RWPE2 (cell line): ENCODE measurements at regions not wholly inside any gene's neighbourhood (a gene's known extent, or its start where the extent isn't known, plus 50 kb on each side); places are given as distances from the start of the nearest gene placed in this dataset.
A peak's percentile ranks its signal among the peaks of the same experiment; 100 is the strongest.

Experiments
- ATAC-seq: fragments of 200-7000 bp; cut with Tn5 transposase; 3 replicates; pipeline ENCODE4 v1.9.1; 2021; ENCODE audit warnings: low read depth
- DNase-seq: peaks from one replicate; pipeline ENCODE4 v3.0.0-alpha.2; 2020; ENCODE audit warnings: low spot score
- H3K27ac ChIP-seq: fragments of 450-650 bp; 2 replicates; pipeline ENCODE4 v1.5.1; 2017; ENCODE audit warnings: mild to moderate bottlenecking; ENCODE audit not compliant: poor library complexity, severe bottlenecking
- H3K27me3 ChIP-seq: fragments of 250-450 bp; sonication (Bioruptor Pico); 2 replicates; pipeline ENCODE4 v1.5.1; 2021; ENCODE audit warnings: mild to moderate bottlenecking, moderate library complexity; ENCODE audit not compliant: insufficient read depth, poor library complexity, severe bottlenecking
- H3K36me3 ChIP-seq: fragments of 250-450 bp; sonication (Bioruptor Pico); 2 replicates; pipeline ENCODE4 v1.5.1; 2020; ENCODE audit warnings: low read depth, mild to moderate bottlenecking, moderate library complexity
- H3K4me1 ChIP-seq: fragments of 250-450 bp; sonication (Bioruptor Pico); 2 replicates; pipeline ENCODE4 v1.5.1; 2021; ENCODE audit warnings: mild to moderate bottlenecking, moderate library complexity; ENCODE audit not compliant: insufficient read depth, poor library complexity, severe bottlenecking
- H3K4me3 ChIP-seq: fragments of 250-450 bp; sonication (Bioruptor Pico); 2 replicates; pipeline ENCODE4 v1.5.1; 2021; ENCODE audit warnings: mild to moderate bottlenecking, moderate library complexity; ENCODE audit not compliant: severe bottlenecking
- H3K9me3 ChIP-seq: fragments of 250-450 bp; sonication (Bioruptor Pico); 2 replicates; pipeline ENCODE4 v1.5.1; 2021; ENCODE audit warnings: mild to moderate bottlenecking, moderate library complexity; ENCODE audit not compliant: severe bottlenecking
- CTCF ChIP-seq: fragments of 450-650 bp; IDR thresholded peaks from one replicate; pipeline ENCODE4 v1.5.1; 2017; ENCODE audit warnings: mild to moderate bottlenecking, moderate library complexity; ENCODE audit not compliant: poor library complexity, severe bottlenecking

- no peak for TF ChIP-seq CTCF
These were observed 83.5 kb upstream of the ASAP2 start for GRCh38 chr2:9123069-9123468.

GRCh38 chr2:9122367-9122766 is 84.2 kb upstream of the ASAP2 start:
- ATAC-seq, result no peak
- H3K36me3 ChIP-seq, result no peaks in the 10 kb centered on the region
- no peak for DNase-seq
- H3K4me1 ChIP-seq, result no peaks in the 10 kb centered on the region
- no peaks in the 10 kb centered on the region for H3K9me3 ChIP-seq
- no peaks in the 10 kb centered on the region for H3K27me3 ChIP-seq
- no peak for TF ChIP-seq CTCF
- H3K27ac ChIP-seq, result no peak overlapping the region
- H3K4me3 ChIP-seq, result no peak overlapping the region

More at GRCh38 chr2:9123069-9123468, 83.5 kb upstream of the ASAP2 start:
- Histone ChIP-seq H3K27me3 (no peaks in the 10 kb centered on the region), H3K36me3 (no peaks in the 10 kb centered on the region), H3K4me3 (no peak overlapping the region), H3K27ac (no peak overlapping the region), H3K4me1 (no peaks in the 10 kb centered on the region), H3K9me3 (no peaks in the 10 kb centered on the region)
- ATAC-seq, result no peak
- no peak for DNase-seq

GRCh38 chr2:9118383-9118960 is 88.1 kb upstream of the ASAP2 start:
- no peak overlapping the region for H3K4me3 ChIP-seq
- no peak for TF ChIP-seq CTCF
- ATAC-seq (no peak), DNase-seq (no peak)
- H3K27ac ChIP-seq, result no peak overlapping the region
- no peaks in the 10 kb centered on the region for H3K27me3 ChIP-seq
- no peaks in the 10 kb centered on the region for H3K36me3 ChIP-seq
- H3K4me1 ChIP-seq, result no peaks in the 10 kb centered on the region
- no peaks in the 10 kb centered on the region for H3K9me3 ChIP-seq

- no peak for ATAC-seq
- Histone ChIP-seq H3K4me1 (peaks cover 14% of the 10 kb centered on the region), H3K9me3 (no peaks in the 10 kb centered on the region), H3K4me3 (no peak overlapping the region), H3K27me3 (no peaks in the 10 kb centered on the region), H3K27ac (no peak overlapping the region), H3K36me3 (no peaks in the 10 kb centered on the region)
- DNase-seq, result no peak
- TF ChIP-seq CTCF, result no peak
These were observed 91.4 kb upstream of the ASAP2 start for GRCh38 chr2:9115229-9115628.

GRCh38 chr2:9114458-9114857 is 92.2 kb upstream of the ASAP2 start:
- Histone ChIP-seq H3K4me3 (no peak overlapping the region), H3K36me3 (no peaks in the 10 kb centered on the region), H3K27me3 (no peaks in the 10 kb centered on the region), H3K9me3 (no peaks in the 10 kb centered on the region), H3K4me1 (peaks cover 14% of the 10 kb centered on the region), H3K27ac (no peak overlapping the region)
- DNase-seq (no peak), ATAC-seq (no peak)
- TF ChIP-seq CTCF, result peak; percentile 42
